ENCODE measurements at regions not wholly inside any gene's neighbourhood (a gene's known extent, or its start where the extent isn't known, plus 50 kb on each side); places are given as distances from the start of the nearest gene placed in this dataset.

DNA sequence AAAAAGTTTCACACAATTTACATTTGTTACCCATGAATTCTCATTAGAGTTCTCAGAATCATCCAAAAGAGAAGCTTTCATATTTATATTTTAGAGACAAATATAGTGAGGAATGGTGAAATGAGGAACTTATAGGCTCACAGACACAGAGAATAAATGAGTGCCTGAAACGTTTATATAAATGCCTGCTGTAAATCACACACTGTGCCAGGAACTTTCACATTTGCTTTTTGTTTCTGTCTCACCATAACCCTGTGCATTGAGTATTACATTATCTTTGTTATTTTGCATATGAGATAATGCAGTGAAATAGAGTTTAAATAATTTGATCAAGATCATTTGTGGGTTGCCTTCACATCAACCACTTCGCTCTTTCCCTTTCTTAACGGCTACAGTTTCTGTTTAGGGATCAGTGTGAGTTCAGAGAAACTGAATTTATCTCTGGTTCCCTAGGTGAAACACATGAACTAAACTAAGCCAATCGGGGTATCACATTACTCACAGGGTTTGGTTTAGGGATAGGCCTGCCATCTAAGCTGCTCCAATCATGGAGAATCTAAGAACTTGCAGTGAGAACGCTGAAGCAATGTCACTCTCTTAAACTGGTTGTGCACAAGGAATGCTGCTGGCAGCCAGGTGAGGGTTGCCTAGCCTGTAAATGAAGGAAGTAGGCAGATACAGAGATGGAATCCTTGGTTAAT, 1339.2 kb upstream of the TENM4 start:
- ChIA-PET POLR2A (no interaction called here), CTCF (no interaction called here)
- Mint-ChIP-seq H3K9me3 (ENCODE audit: insufficient read depth) (peaks cover 8% of the 10 kb centered on the region), H3K36me3 (ENCODE audit: low read depth) (no peaks in the 10 kb centered on the region), H3K4me1 (ENCODE audit: low read depth) (no peaks in the 10 kb centered on the region), H3K27ac (no peak overlapping the region), H3K27me3 (ENCODE audit: low read depth) (no peaks in the 10 kb centered on the region), H3K4me3 (no peak overlapping the region)
- DNase-seq (no peak), ATAC-seq (no peak)

DNA sequence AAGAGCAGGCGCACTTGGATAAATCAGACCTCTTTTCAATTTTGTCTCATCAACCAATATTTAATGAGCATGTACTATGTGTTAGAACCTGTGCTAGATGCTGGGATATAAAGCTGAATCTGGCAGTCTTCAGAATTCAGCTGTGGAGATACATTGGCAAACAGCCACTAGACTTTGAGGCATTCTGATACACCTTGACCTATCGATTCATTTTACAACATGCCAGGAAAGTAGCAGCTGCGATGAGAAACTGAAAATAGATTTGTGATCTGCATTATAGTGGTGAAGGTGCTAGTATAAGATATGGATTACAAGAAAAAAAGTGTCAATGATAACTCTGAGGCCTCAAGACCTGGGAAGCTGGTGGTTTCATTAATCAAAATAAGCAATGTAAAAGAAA, 1338.1 kb upstream of the TENM4 start:
- H3K36me3 Mint-ChIP-seq (ENCODE audit: low read depth), result no peaks in the 10 kb centered on the region
- H3K27me3 Mint-ChIP-seq (ENCODE audit: low read depth), result no peaks in the 10 kb centered on the region
- H3K4me3 Mint-ChIP-seq, result no peak overlapping the region
- ChIA-PET POLR2A (no interaction called here), CTCF (no interaction called here)
- peaks cover 8% of the 10 kb centered on the region for H3K9me3 Mint-ChIP-seq (ENCODE audit: insufficient read depth)
- DNase-seq (no peak), ATAC-seq (no peak)
- H3K4me1 Mint-ChIP-seq (ENCODE audit: low read depth), result no peaks in the 10 kb centered on the region
- H3K27ac Mint-ChIP-seq, result no peak overlapping the region

DNA sequence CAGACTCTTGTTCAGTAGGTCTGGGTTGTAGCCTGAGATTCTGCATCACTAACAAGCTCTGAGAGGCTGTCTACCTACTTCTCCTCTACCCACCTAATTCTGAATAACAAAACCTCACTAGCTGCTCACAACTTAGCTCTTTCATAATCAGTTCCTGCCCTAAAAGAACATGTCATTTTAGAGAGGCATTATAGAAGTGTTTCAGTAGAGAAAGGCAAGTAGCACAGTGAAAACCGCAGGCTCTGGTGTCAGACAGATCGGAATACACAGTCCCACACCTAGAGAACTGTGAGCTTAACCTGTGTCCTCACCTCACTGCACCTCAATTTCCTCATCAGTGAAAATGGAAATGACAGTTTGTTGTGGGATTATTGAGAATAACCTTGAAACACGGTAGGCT, 1337.6 kb upstream of the TENM4 start:
- no peak overlapping the region for H3K27ac Mint-ChIP-seq
- H3K4me3 Mint-ChIP-seq, result no peak overlapping the region
- CTCF ChIA-PET, result no interaction called here
- no peak for DNase-seq
- H3K4me1 Mint-ChIP-seq (ENCODE audit: low read depth), result no peaks in the 10 kb centered on the region
- POLR2A ChIA-PET, result no interaction called here
- H3K27me3 Mint-ChIP-seq (ENCODE audit: low read depth), result no peaks in the 10 kb centered on the region
- peaks cover 8% of the 10 kb centered on the region for H3K9me3 Mint-ChIP-seq (ENCODE audit: insufficient read depth)
- no peak for ATAC-seq
- no peaks in the 10 kb centered on the region for H3K36me3 Mint-ChIP-seq (ENCODE audit: low read depth)

DNA sequence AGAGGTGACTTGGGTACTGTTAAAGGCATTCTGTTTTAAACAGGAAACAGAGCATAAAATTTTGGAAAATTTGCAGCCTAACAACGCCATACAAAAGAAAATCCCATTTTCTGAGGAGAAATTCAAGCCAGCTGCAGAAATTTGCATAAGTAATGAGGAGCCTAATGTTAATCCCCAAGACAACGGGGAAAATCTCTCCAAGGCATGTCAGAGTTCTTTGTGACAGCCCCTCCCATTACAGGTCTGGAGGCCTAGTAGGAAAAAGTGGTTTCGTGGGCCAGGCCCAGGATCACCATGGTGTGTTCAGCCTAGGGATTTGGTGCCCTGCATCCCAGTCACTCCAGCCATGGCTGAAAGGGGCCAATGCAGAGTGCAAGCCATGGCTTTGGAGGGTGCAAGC, 1333.1 kb upstream of the TENM4 start:
- Mint-ChIP-seq H3K36me3 (ENCODE audit: low read depth) (no peaks in the 10 kb centered on the region), H3K27me3 (ENCODE audit: low read depth) (no peaks in the 10 kb centered on the region), H3K9me3 (ENCODE audit: insufficient read depth) (peaks cover 6% of the 10 kb centered on the region), H3K27ac (no peak overlapping the region), H3K4me1 (ENCODE audit: low read depth) (no peaks in the 10 kb centered on the region), H3K4me3 (no peak overlapping the region)
- DNase-seq, result no peak
- ChIA-PET CTCF (no interaction called here), POLR2A (no interaction called here)
- ATAC-seq, result no peak

DNA sequence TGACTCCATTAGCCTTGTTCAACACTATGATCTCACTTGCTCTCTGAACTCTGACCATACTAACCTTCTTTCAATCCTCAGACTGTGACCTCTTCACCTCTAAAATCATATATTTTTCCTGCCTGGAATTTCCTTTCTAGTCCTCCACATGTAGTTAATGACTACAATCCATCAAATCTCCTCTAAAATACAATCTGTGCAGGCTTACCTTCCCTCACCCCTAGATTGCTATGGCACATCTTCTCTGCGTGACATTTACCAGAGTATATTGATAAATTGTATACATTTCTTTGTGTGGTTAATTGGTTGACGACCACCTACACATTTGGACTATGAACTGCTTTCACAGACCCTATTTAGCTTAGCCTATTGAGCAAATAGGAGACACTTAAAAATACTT, 1330.2 kb upstream of the TENM4 start:
- Mint-ChIP-seq H3K27ac (no peak overlapping the region), H3K36me3 (ENCODE audit: low read depth) (no peaks in the 10 kb centered on the region), H3K4me1 (ENCODE audit: low read depth) (no peaks in the 10 kb centered on the region), H3K27me3 (ENCODE audit: low read depth) (no peaks in the 10 kb centered on the region), H3K4me3 (no peak overlapping the region), H3K9me3 (ENCODE audit: insufficient read depth) (peaks cover 6% of the 10 kb centered on the region)
- ChIA-PET POLR2A (no interaction called here), CTCF (no interaction called here)
- ATAC-seq (no peak), DNase-seq (no peak)

DNA sequence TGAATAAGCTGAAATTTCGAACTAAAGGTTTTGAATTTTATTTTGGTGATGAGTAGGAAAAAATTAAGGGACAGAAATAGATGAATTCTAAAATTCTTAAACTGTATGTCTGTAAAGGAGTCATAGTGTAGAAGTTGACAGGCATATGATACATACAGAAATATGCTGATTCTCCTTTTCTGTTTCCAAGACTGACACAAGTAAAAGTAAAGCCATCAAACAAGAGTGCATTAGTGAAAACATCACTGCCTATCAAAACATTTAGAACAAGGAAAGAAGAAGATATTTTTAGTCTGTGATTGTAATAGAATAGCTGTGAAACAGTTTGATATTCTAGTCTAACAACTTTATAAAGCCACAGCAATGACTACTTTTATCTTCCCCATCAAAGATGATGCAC, 1318.0 kb upstream of the TENM4 start:
- ChIA-PET POLR2A (no interaction called here), CTCF (no interaction called here)
- Mint-ChIP-seq H3K27ac (no peak overlapping the region), H3K9me3 (ENCODE audit: insufficient read depth) (no peaks in the 10 kb centered on the region), H3K36me3 (ENCODE audit: low read depth) (no peaks in the 10 kb centered on the region), H3K27me3 (ENCODE audit: low read depth) (no peaks in the 10 kb centered on the region), H3K4me3 (no peak overlapping the region), H3K4me1 (ENCODE audit: low read depth) (no peaks in the 10 kb centered on the region)
- DNase-seq (no peak), ATAC-seq (no peak)

DNA sequence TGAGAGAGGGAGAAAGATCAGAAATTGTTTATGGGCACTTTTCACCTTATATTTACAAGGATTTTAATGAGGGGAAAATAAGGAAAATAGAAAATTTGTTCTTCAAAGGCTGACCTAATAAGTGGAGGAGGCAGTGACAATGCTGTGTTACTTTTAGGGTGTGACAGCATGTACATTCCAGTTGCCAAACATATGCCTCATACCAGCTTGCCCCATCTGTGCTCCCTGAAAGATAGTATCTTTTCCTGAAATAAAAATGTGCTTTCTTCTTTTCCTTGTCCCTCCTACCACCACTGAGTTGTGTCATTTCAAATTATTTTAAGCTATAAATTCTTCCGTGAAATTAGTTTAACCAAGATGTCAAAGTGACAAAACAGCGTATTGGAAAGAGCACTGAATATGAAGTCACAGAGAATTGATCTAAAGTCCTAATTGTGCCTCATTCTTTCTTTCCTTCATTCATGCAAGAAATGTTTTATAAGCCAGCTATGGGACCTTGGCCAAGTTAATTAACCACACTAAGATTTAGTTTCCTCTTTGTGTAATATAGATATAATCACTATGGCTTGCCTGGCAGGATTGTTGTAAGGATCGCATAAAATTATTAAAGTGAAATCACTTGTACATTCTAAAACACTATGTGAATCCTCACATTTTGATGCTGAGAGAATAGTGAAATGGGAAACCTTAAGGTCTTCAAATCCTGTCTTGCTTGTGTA, 1307.5 kb upstream of the TENM4 start:
- ATAC-seq, result no peak
- Mint-ChIP-seq H3K27me3 (ENCODE audit: low read depth) (no peaks in the 10 kb centered on the region), H3K4me3 (no peak overlapping the region), H3K36me3 (ENCODE audit: low read depth) (no peaks in the 10 kb centered on the region), H3K27ac (no peak overlapping the region), H3K9me3 (ENCODE audit: insufficient read depth) (no peaks in the 10 kb centered on the region), H3K4me1 (ENCODE audit: low read depth) (no peaks in the 10 kb centered on the region)
- ChIA-PET CTCF (no interaction called here), POLR2A (no interaction called here)
- DNase-seq, result no peak

DNA sequence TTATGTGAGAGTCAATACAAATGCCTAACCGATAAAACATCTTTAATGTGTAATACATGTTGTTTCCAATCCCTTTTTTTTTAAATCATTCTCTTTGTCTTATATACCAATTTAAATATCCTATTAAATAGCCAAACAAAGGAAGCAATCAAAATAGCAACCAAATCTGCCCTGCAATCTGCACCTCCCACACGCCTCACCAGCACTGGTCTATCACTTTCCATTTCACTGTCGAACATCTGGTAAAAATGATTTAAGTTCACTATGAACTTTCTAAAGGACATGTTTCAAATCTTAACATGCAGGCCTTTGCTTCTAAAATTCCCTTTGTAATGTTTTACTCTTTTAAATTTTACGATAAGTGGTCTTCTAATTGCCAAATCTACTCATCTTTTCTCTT, 1305.5 kb upstream of the TENM4 start:
- Mint-ChIP-seq H3K4me1 (ENCODE audit: low read depth) (no peaks in the 10 kb centered on the region), H3K9me3 (ENCODE audit: insufficient read depth) (no peaks in the 10 kb centered on the region), H3K27me3 (ENCODE audit: low read depth) (no peaks in the 10 kb centered on the region), H3K36me3 (ENCODE audit: low read depth) (no peaks in the 10 kb centered on the region), H3K4me3 (no peak overlapping the region), H3K27ac (no peak overlapping the region)
- ATAC-seq (no peak), DNase-seq (no peak)
- POLR2A ChIA-PET, result no interaction called here
- CTCF ChIA-PET, result no interaction called here

DNA sequence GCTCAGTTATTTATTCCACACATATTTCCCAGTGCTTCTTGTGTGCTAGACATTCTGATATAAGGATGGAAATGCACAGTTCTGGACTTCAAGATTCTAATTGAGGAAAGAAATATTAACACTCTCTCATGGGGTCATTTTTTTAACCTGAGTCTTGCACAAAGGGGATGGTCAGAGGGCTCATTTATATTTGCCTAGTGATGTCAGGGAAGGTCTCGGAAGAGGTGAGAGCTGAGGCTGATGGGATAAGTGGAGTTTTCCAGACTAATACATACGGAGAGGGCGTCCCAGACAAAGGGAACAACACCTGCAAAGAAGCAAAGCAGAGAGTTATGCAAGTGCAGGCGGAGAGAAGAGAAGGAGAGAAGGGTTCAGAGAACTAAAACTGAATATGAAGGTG, 1304.6 kb upstream of the TENM4 start:
- DNase-seq (no peak), ATAC-seq (no peak)
- POLR2A ChIA-PET, result interaction anchor here (0.6 kb wide), 1 partner anchor 1230 kb away, joined by 3 read pairs; no protein-coding TSS in a partner anchor
- Mint-ChIP-seq H3K4me3 (no peak overlapping the region), H3K27me3 (ENCODE audit: low read depth) (no peaks in the 10 kb centered on the region), H3K36me3 (ENCODE audit: low read depth) (no peaks in the 10 kb centered on the region), H3K4me1 (ENCODE audit: low read depth) (no peaks in the 10 kb centered on the region), H3K9me3 (ENCODE audit: insufficient read depth) (no peaks in the 10 kb centered on the region), H3K27ac (no peak overlapping the region)
- CTCF ChIA-PET, result no interaction called here

DNA sequence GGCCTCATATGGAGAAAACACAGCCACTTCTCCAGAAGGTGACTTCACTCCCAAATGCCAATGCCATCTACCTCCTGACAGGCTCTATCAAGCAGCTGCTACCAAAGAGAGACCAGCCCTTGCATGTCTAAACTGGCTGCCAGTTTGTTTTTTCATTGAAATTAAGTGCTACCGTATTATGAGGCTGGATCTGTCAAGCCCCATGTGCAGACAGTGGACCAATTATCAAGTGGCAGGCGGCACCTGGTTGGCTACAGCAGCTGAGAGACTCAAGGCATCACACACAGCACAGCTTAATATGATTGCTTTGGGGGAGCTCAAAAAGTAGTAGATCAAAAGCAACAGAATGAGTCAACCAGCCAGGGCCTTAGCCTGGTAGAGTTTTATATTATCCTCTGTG, 1293.0 kb upstream of the TENM4 start:
- DNase-seq (no peak), ATAC-seq (no peak)
- no peaks in the 10 kb centered on the region for H3K27me3 Mint-ChIP-seq (ENCODE audit: low read depth)
- no peak overlapping the region for H3K27ac Mint-ChIP-seq
- CTCF ChIA-PET, result no interaction called here
- no peak overlapping the region for H3K4me3 Mint-ChIP-seq
- POLR2A ChIA-PET, result no interaction called here
- no peaks in the 10 kb centered on the region for H3K4me1 Mint-ChIP-seq (ENCODE audit: low read depth)
- no peaks in the 10 kb centered on the region for H3K36me3 Mint-ChIP-seq (ENCODE audit: low read depth)
- no peaks in the 10 kb centered on the region for H3K9me3 Mint-ChIP-seq (ENCODE audit: insufficient read depth)

DNA sequence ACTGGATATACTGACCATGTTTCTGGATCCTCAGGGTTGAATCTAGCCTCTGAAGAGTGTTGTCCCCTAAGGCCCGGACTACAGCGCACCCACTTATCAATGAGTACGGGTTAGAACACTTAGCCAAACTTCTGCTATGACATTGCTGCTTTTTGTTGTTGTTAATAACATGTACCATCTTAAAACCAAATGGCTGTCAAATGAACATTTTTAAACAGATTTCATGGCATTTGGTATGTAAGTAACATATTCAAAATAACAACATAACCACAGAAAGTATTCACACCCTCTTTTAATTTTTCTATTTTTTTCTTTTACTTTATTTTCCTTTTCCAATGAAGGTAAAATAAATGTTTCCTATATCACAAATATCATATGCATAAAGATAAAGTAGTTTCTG, 1292.5 kb upstream of the TENM4 start:
- CTCF ChIA-PET, result no interaction called here
- Mint-ChIP-seq H3K27me3 (ENCODE audit: low read depth) (no peaks in the 10 kb centered on the region), H3K4me1 (ENCODE audit: low read depth) (no peaks in the 10 kb centered on the region), H3K9me3 (ENCODE audit: insufficient read depth) (no peaks in the 10 kb centered on the region), H3K27ac (no peak overlapping the region), H3K4me3 (no peak overlapping the region), H3K36me3 (ENCODE audit: low read depth) (no peaks in the 10 kb centered on the region)
- no peak for DNase-seq
- ATAC-seq, result no peak
- POLR2A ChIA-PET, result no interaction called here

DNA sequence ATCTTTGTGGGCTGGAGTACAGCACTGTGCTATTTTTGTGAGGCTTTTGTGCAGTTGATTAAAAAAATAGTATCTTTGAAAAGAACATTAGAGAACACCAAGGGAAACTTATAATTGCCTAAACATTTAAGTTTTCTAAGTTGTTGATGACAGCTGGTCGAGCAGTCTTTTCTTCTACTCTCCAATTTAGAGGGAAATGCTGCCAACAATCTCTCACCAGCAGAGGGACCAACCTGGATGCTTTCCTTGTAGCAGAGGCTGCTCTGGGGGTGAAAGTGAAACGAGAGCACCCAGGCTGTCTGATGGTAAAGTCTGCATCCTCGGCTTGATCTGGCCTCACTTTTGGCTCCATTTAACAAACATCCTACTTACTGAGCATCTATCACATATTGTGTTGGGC, 1286.5 kb upstream of the TENM4 start:
- no peak for DNase-seq
- ChIA-PET CTCF (no interaction called here), POLR2A (no interaction called here)
- Mint-ChIP-seq H3K9me3 (ENCODE audit: insufficient read depth) (no peaks in the 10 kb centered on the region), H3K27me3 (ENCODE audit: low read depth) (no peaks in the 10 kb centered on the region), H3K27ac (no peak overlapping the region), H3K4me1 (ENCODE audit: low read depth) (no peaks in the 10 kb centered on the region), H3K36me3 (ENCODE audit: low read depth) (no peaks in the 10 kb centered on the region), H3K4me3 (no peak overlapping the region)
- no peak for ATAC-seq

DNA sequence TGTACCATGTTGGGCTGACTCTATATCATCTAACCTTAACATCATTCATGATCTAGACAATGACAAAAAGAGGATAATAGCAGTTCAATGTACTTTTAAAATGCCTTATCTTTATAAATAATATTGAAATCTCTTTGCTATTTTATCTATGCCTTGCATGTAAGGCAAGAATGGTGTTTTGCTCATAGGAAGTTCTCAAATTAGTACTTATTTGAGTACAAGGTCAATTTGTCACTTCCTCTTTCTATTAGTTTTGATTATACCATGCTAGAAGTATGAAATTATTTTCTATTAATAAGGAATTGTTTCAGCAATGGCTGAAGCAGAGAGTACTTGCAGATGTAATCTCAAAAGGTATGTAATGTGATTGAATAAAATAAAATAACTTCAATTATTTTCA, 1285.4 kb upstream of the TENM4 start:
- no peaks in the 10 kb centered on the region for H3K9me3 Mint-ChIP-seq (ENCODE audit: insufficient read depth)
- DNase-seq (no peak), ATAC-seq (no peak)
- POLR2A ChIA-PET, result no interaction called here
- no peaks in the 10 kb centered on the region for H3K4me1 Mint-ChIP-seq (ENCODE audit: low read depth)
- H3K36me3 Mint-ChIP-seq (ENCODE audit: low read depth), result no peaks in the 10 kb centered on the region
- no peak overlapping the region for H3K27ac Mint-ChIP-seq
- H3K27me3 Mint-ChIP-seq (ENCODE audit: low read depth), result no peaks in the 10 kb centered on the region
- CTCF ChIA-PET, result no interaction called here
- no peak overlapping the region for H3K4me3 Mint-ChIP-seq
